ENCODE measurements at regions not wholly inside any gene's neighbourhood (a gene's known extent, or its start where the extent isn't known, plus 50 kb on each side); places are given as distances from the start of the nearest gene placed in this dataset.

DNA sequence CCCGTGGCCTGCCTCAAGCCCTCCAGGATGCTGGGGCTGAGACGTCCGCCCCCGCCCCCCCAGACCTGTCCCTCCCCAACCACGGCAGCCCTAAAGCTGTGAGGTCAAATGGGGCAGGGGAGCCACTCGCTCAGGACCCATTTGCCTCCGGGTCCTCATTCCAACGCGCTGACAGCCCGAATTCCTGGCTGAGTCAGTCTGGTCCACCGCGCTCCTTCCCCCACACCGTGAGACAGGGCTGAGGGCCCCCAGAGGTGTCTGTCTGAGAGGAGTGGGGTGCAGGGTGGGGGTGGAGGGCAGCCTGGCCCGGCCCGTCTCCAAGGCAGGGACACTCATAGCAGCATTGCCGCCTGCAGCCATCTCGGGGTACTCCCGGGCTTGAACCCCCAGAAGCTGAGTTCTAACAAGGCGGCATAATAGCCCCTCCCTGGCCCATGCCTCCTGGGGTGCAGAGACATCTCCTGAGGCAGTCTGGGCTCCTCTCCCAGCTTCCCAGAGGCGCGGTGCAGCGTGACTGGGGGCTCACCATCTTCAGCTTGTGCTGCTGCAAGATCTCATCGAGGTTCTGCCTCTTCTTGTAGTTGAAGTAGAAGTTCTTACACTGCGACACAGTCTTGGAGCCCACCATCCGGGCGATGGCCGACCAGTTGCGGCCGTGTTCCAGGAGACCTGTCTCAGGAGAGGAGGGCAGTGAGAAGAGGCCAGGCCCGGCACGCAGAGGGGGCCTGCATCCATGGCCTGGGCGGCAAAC lies 90.5 kb downstream of the RFLNA start:
- Histone ChIP-seq H3K27ac (peak overlapping the region; percentile 94), H3K9ac (peak overlapping the region; percentile 99), H3K79me2 (ENCODE audit: insufficient read depth) (peaks cover 78% of the 10 kb centered on the region), H4K20me1 (ENCODE audit: insufficient read depth) (no peaks in the 10 kb centered on the region), H3K36me3 (ENCODE audit: low read depth) (peaks cover 15% of the 10 kb centered on the region; the same call in 1 of the 2 replicates), H3K4me2 (ENCODE audit: unreplicated experiment) (peak overlapping the region; percentile 96), H3K27me3 (replicated peaks; ENCODE audit: insufficient read depth) (no peaks in the 10 kb centered on the region), H3K4me3 (peak overlapping the region; percentile 95), H3K9me2 (ENCODE audit: insufficient read depth) (no peaks in the 10 kb centered on the region), H3K4me1 (ENCODE audit: insufficient read depth) (peaks cover 45% of the 10 kb centered on the region), H3F3A (ENCODE audit: insufficient read depth) (peaks cover 50% of the 10 kb centered on the region), H2AFZ (no peak overlapping the region), H3K9me3 (ENCODE audit: low read depth) (no peaks in the 10 kb centered on the region)
- peak; percentile 92 for DNase-seq
- 34 to 41% methylated on average over 28 to 29 of the region's 32 CpGs for WGBS, 2 experiments (ENCODE audit: low coverage in 1 of 2, low lambda C conversion rate in 2 of 2, missing lambda C conversion rate in 2 of 2)
- in situ Hi-C loops (cut with MboI): no loop called here
- TF ChIP-seq EZH2 (IDR thresholded peaks at IDR 0.05; ENCODE audit: insufficient read depth, poor library complexity, severe bottlenecking) (no peak), EZH2phosphoT487 (IDR thresholded peaks at IDR 0.05; ENCODE audit: insufficient read depth, low read depth) (no peak)

DNA sequence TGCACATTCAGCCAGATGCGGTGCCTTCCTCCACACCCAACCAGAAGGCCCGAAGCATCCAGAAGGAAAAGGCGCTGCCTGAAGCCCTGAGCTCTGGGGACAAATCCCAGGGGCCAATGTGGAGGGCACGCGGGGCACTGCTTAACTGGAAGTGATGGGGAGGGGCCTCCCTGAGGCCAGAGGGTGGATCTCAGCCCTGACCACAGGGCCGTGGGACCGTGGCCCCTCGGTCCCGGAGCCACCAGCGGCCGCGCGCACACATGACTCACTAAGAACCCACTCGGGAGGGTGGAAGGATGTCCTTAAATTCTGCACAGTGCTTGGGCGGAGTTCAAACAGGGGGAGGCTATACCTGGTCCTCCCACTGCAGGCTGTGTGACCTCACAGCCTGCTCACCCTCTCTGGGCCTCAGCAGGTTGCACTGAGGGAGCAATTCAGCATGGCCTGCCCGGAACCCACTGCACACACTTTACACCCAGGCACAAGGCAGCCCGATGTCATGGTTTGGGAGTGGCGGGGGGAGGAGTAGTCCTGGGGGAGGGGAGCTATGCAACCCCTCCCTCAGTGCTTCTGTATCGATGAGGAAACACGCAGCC lies 89.5 kb downstream of the RFLNA start:
- Histone ChIP-seq H3K4me1 (ENCODE audit: insufficient read depth) (peaks cover 54% of the 10 kb centered on the region), H3K9me2 (ENCODE audit: insufficient read depth) (no peaks in the 10 kb centered on the region), H3F3A (ENCODE audit: insufficient read depth) (peaks cover 51% of the 10 kb centered on the region), H3K27ac (peak overlapping the region; percentile 94), H2AFZ (no peak overlapping the region), H3K9me3 (ENCODE audit: low read depth) (no peaks in the 10 kb centered on the region), H3K79me2 (ENCODE audit: insufficient read depth) (peaks cover 80% of the 10 kb centered on the region), H3K36me3 (ENCODE audit: low read depth) (peaks cover 16% of the 10 kb centered on the region; the same call in 1 of the 2 replicates), H3K9ac (peak overlapping the region; percentile 99), H3K4me2 (ENCODE audit: unreplicated experiment) (peak overlapping the region; percentile 96), H3K27me3 (replicated peaks; ENCODE audit: insufficient read depth) (no peaks in the 10 kb centered on the region), H3K4me3 (no peak overlapping the region), H4K20me1 (ENCODE audit: insufficient read depth) (no peaks in the 10 kb centered on the region)
- WGBS, 2 experiments (ENCODE audit: low coverage in 1 of 2, low lambda C conversion rate in 2 of 2, missing lambda C conversion rate in 2 of 2): 86 to 89% methylated on average over 19 to 20 of the region's 20 CpGs
- TF ChIP-seq EZH2 (IDR thresholded peaks at IDR 0.05; ENCODE audit: insufficient read depth, poor library complexity, severe bottlenecking) (no peak), EZH2phosphoT487 (IDR thresholded peaks at IDR 0.05; ENCODE audit: insufficient read depth, low read depth) (no peak)
- in situ Hi-C loops (cut with MboI): no loop called here
- no peak for DNase-seq

DNA sequence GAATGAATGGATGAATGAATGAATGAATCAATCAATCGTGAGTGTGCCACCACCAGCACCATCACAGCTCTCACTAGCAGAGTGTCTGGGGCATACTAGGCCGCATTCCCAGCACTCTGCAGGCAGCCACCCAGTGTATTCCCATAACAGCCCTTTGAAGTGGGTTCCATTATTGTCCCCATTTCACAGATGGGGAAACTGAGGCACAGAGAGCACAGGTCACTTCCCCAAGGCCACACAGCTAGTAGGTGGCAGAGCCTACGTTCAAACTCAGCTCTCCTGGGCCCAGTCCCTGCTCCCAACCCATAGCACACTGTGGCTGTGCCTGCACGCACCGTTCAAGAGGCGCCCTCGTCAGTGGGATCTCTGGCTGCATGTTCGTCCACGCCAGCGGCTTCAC lies 88.1 kb downstream of the RFLNA start:
- H4K20me1 ChIP-seq (ENCODE audit: insufficient read depth): no peaks in the 10 kb centered on the region
- H3K27me3 ChIP-seq (replicated peaks; ENCODE audit: insufficient read depth): no peaks in the 10 kb centered on the region
- no peak for TF ChIP-seq EZH2phosphoT487 (IDR thresholded peaks at IDR 0.05; ENCODE audit: insufficient read depth, low read depth)
- no peak for TF ChIP-seq EZH2 (IDR thresholded peaks at IDR 0.05; ENCODE audit: insufficient read depth, poor library complexity, severe bottlenecking)
- no peaks in the 10 kb centered on the region for H3K9me3 ChIP-seq (ENCODE audit: low read depth)
- H3K4me2 ChIP-seq (ENCODE audit: unreplicated experiment): no peak overlapping the region
- 84 to 89% methylated on average over 10 of the region's 10 CpGs for WGBS, 2 experiments (ENCODE audit: low coverage in 1 of 2, low lambda C conversion rate in 2 of 2, missing lambda C conversion rate in 2 of 2)
- H3K79me2 ChIP-seq (ENCODE audit: insufficient read depth): peaks cover 88% of the 10 kb centered on the region
- H3K9me2 ChIP-seq (ENCODE audit: insufficient read depth): no peaks in the 10 kb centered on the region
- H3K4me3 ChIP-seq: no peak overlapping the region
- H3K27ac ChIP-seq: peak overlapping the region; percentile 94
- H3K4me1 ChIP-seq (ENCODE audit: insufficient read depth): peaks cover 58% of the 10 kb centered on the region
- in situ Hi-C loops (cut with MboI): no loop called here
- peaks cover 64% of the 10 kb centered on the region for H3F3A ChIP-seq (ENCODE audit: insufficient read depth)
- peaks cover 29% of the 10 kb centered on the region; the same call in 1 of the 2 replicates for H3K36me3 ChIP-seq (ENCODE audit: low read depth)
- no peak overlapping the region for H2AFZ ChIP-seq
- peak overlapping the region; percentile 77; the same call in 1 of the 2 replicates for H3K9ac ChIP-seq
- no peak for DNase-seq

DNA sequence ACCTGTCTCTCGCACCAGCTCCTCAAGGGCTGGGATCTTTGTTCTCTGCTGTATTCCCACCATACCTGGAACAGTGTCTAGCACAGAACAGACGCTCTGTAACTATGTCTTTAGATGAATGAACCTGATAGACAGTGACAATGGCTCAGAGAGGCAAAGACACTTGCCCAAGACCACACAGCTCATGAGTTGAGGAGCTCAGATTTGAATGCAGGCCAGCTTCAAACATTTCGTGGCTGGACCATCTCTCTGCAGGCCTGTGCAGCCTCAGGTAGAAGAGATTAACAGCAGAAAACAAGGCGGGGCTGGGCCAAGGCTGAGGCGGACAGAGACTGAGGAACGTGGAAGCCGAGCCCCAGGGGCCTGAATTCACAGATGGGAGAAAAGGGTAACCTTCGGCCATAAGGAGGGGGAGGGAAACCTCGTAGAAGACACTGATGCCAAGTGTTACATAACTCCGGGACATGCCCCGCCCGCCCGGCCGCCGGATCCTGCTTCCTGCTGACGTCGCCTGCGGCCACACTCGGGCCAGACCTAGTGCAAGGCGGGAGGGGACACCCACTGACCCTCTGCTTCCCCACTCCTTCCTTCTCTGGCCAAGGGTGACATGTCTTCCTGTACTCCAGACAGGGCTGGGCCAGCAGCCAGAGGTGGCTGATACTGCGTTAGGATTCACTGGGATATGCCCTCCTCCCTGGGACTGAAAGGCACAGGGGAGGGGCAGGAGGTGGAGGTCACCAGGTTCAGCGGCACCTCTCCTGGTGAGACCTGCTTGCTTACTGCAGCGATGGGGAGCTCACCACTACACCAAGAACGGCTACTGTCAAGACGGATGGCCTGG lies 86.8 kb downstream of the RFLNA start:
- Histone ChIP-seq H3K4me1 (ENCODE audit: insufficient read depth) (peaks cover 58% of the 10 kb centered on the region), H4K20me1 (ENCODE audit: insufficient read depth) (no peaks in the 10 kb centered on the region), H2AFZ (no peak overlapping the region), H3K79me2 (ENCODE audit: insufficient read depth) (peaks cover 88% of the 10 kb centered on the region), H3K9me2 (ENCODE audit: insufficient read depth) (no peaks in the 10 kb centered on the region), H3K9me3 (ENCODE audit: low read depth) (no peaks in the 10 kb centered on the region), H3K9ac (peak overlapping the region; percentile 77), H3K36me3 (ENCODE audit: low read depth) (peaks cover 41% of the 10 kb centered on the region; the same call in 1 of the 2 replicates), H3F3A (ENCODE audit: insufficient read depth) (peaks cover 69% of the 10 kb centered on the region), H3K27me3 (replicated peaks; ENCODE audit: insufficient read depth) (no peaks in the 10 kb centered on the region), H3K4me3 (no peak overlapping the region), H3K27ac (peak overlapping the region; percentile 94), H3K4me2 (ENCODE audit: unreplicated experiment) (peak overlapping the region; percentile 59)
- peak; percentile 90 for DNase-seq
- TF ChIP-seq EZH2 (IDR thresholded peaks at IDR 0.05; ENCODE audit: insufficient read depth, poor library complexity, severe bottlenecking): no peak
- no peak for TF ChIP-seq EZH2phosphoT487 (IDR thresholded peaks at IDR 0.05; ENCODE audit: insufficient read depth, low read depth)
- 16 to 17% methylated on average over 24 to 25 of the region's 25 CpGs for WGBS, 2 experiments (ENCODE audit: low coverage in 1 of 2, low lambda C conversion rate in 2 of 2, missing lambda C conversion rate in 2 of 2)
- in situ Hi-C loops (cut with MboI): no loop called here

Measured in GM23248 (cell line).